ENCODE measurements at regions not wholly inside any gene's neighbourhood (a gene's known extent, or its start where the extent isn't known, plus 50 kb on each side); places are given as distances from the start of the nearest gene placed in this dataset.

- POLR2A ChIA-PET, result interaction anchor here (1.1 to 1.4 kb wide), 2 partner anchors 197 to 216 kb away, joined by 3 to 4 read pairs; no protein-coding TSS in a partner anchor
- intact Hi-C loops (cut with micrococcal nuclease; ENCODE audit: unreplicated experiment), result loop anchor here (1.0 to 5.0 kb wide), 4 partner anchors 179 to 369 kb away; no protein-coding TSS in a partner anchor
- Histone ChIP-seq H3K36me3 (ENCODE audit: control insufficient read depth in 2 of 2, insufficient read depth in 2 of 2, low read length in 1 of 2) (peaks cover 0 to 12% of the 10 kb centered on the region in 2 experiments; a peak in 3 of 4 replicates), H3K4me3 (no peak overlapping the region), H4K20me1 (ENCODE audit: control insufficient read depth, insufficient read depth) (no peaks in the 10 kb centered on the region), H3K27ac (ENCODE audit: control insufficient read depth, insufficient read depth) (no peak overlapping the region), H3K4me2 (ENCODE audit: control insufficient read depth, insufficient read depth) (no peak overlapping the region), H3K79me2 (ENCODE audit: control insufficient read depth, insufficient read depth, low read length) (no peaks in the 10 kb centered on the region), H3K4me1 (ENCODE audit: control insufficient read depth, insufficient read depth, low read length) (no peaks in the 10 kb centered on the region), H3K9me3 (replicated peaks; ENCODE audit: control insufficient read depth, insufficient read depth, low read length) (no peaks in the 10 kb centered on the region), H3K27me3 (replicated peaks in 1 of 2; ENCODE audit: control insufficient read depth in 2 of 2, insufficient read depth in 2 of 2, low read length in 1 of 2) (no peaks in the 10 kb centered on the region), H2AFZ (ENCODE audit: control insufficient read depth, low read depth, low read length) (no peak overlapping the region), H3K9ac (ENCODE audit: control insufficient read depth, insufficient read depth, low read length) (no peak overlapping the region)
- SMC1A ChIA-PET (ENCODE audit: uncharacterized antibody, unreplicated experiment), result interaction anchor here (0.6 to 6.4 kb wide), 19 partner anchors 15 to 352 kb away, joined by 3 to 155 read pairs (median 4); no protein-coding TSS in a partner anchor
- DNase-seq (ENCODE audit: low read depth, low spot score), result peak; percentile 68
- peak; percentile 97 for ATAC-seq
- CTCF ChIA-PET, result interaction anchor here (0.7 to 6.2 kb wide), 31 partner anchors 9 to 481 kb away, joined by 3 to 115 read pairs (median 4); partner anchors contain the start of gene HERPUD2
- 50% methylated on average over 2 of the region's 2 CpGs for WGBS (ENCODE audit: insufficient coverage, insufficient replicate concordance, low lambda C conversion rate, missing lambda C conversion rate)
- in situ Hi-C loops (cut with MboI), result loop anchor here (5.0 to 10.0 kb wide), 3 partner anchors 71 to 482 kb away; no protein-coding TSS in a partner anchor
- RAD21 ChIA-PET (ENCODE audit: unreplicated experiment), result interaction anchor here (0.6 to 2.2 kb wide), 21 partner anchors 10 to 283 kb away, joined by 3 to 26 read pairs (median 4); partner anchors contain the start of gene SEPTIN7
- BruUV-seq (replicated peaks), result no TSS peak
- FAIRE-seq, result peak; percentile 85
- TF ChIP-seq E2F8 (IDR thresholded peaks at IDR 0.05; ENCODE audit: low read depth, partially characterized antibody), result peak; percentile 41
- peak; percentile 49; the same call in 1 of the 2 replicates for TF ChIP-seq MTA2 (IDR thresholded peaks at IDR 0.05; ENCODE audit: low read depth)
- 0 out of 2 replicates have a peak, but pooled peaks have one; percentile 20 for TF ChIP-seq RELB (IDR thresholded peaks at IDR 0.05; ENCODE audit: low read depth)
- peak; percentile 52 for TF ChIP-seq PML (IDR thresholded peaks at IDR 0.05; ENCODE audit: low read length)
- peak; percentile 72 for TF ChIP-seq SMC3 (IDR thresholded peaks at IDR 0.05; ENCODE audit: borderline replicate concordance, low read length)
- TF ChIP-seq POU2F2 (IDR thresholded peaks at IDR 0.05; ENCODE audit: borderline replicate concordance, low read depth, low read length), result peak; percentile 31; the same call in 1 of the 3 replicates
- no peak for TF ChIP-seq E2F4 (IDR thresholded peaks at IDR 0.05; ENCODE audit: low read depth, low read length)
- no peak for TF ChIP-seq ZNF274 (IDR thresholded peaks at IDR 0.05; ENCODE audit: insufficient read depth, insufficient read length)
- peak; percentile 44; the same call in 1 of the 2 replicates for TF ChIP-seq ATF7 (IDR thresholded peaks at IDR 0.05; ENCODE audit: low read depth)
- peak; percentile 91 for TF ChIP-seq RAD21 (IDR thresholded peaks at IDR 0.05; ENCODE audit: insufficient read depth, low read depth, low read length)
- TF ChIP-seq IRF5 (IDR thresholded peaks at IDR 0.05; ENCODE audit: borderline replicate concordance), result no peak
- TF ChIP-seq SMAD5 (IDR thresholded peaks at IDR 0.05; ENCODE audit: low read depth), result no peak
Observed at GRCh38 chr7:35906191-35906908, 105.5 kb downstream of the SEPTIN7 start.
